ENCODE measurements at regions not wholly inside any gene's neighbourhood (a gene's known extent, or its start where the extent isn't known, plus 50 kb on each side); places are given as distances from the start of the nearest gene placed in this dataset.

DNA sequence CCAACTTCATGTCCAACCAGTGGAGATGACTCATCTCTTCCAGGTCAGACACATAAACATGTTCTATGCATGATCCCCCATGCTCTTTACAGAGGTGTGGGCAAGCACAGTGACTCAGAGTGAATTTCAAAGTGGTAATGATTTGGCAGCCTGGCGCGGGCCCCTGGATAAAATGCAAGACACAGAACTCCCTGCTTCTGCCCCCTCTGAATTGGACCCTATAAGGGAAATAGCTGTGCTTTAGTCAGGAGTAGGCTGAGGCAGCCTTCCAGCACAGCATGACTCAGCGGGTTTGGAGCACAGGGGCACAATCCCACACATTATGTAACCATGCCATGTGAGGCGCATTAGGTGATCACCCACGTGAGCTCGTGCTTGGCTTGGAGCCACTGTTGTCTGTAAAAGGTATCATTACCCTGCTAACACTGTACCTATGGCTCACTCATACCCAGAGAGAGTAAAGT, 127.4 kb downstream of the C6orf118 start:
- Mint-ChIP-seq H3K27ac (no peak overlapping the region), H3K9me3 (peaks cover 7% of the 10 kb centered on the region), H3K36me3 (ENCODE audit: low read depth) (no peaks in the 10 kb centered on the region), H3K27me3 (no peaks in the 10 kb centered on the region), H3K4me1 (ENCODE audit: low read depth) (no peaks in the 10 kb centered on the region), H3K4me3 (no peak overlapping the region)
- ATAC-seq (ENCODE audit: poor library complexity) (no peak), DNase-seq (no peak)
- Histone ChIP-seq H3K36me3 (ENCODE audit: insufficient read depth, low read length) (no peaks in the 10 kb centered on the region), H3K27ac (ENCODE audit: low read depth in 1 of 2, low read length in 2 of 2) (no peak overlapping the region), H3K4me3 (ENCODE audit: low read length) (no peak overlapping the region), H3K4me1 (ENCODE audit: insufficient read depth, low read length) (no peaks in the 10 kb centered on the region), H3K9me3 (ENCODE audit: control insufficient read depth in 1 of 2, insufficient read depth in 1 of 2, low read length in 2 of 2) (peaks cover 3 to 11% of the 10 kb centered on the region in 2 experiments), H3K27me3 (ENCODE audit: control insufficient read depth in 1 of 2, insufficient read depth in 2 of 2, low read length in 2 of 2) (no peaks in the 10 kb centered on the region)
- intact Hi-C loops (cut with DNase I, micrococcal nuclease): no loop called here
- CTCF ChIA-PET: no interaction called here
- POLR2A ChIA-PET: no interaction called here
- no peak for TF ChIP-seq CTCF (IDR thresholded peaks at IDR 0.05)

GRCh38 chr6:165178056-165178455, 131.3 kb downstream of the C6orf118 start:
- H3K27me3 ChIP-seq (ENCODE audit: control insufficient read depth in 1 of 2, insufficient read depth in 2 of 2, low read length in 2 of 2): no peaks in the 10 kb centered on the region
- H3K36me3 ChIP-seq (ENCODE audit: insufficient read depth, low read length): no peaks in the 10 kb centered on the region
- CTCF ChIA-PET: no interaction called here
- no peak overlapping the region for H3K27ac ChIP-seq (ENCODE audit: low read depth in 1 of 2, low read length in 2 of 2)
- Mint-ChIP-seq H3K36me3 (ENCODE audit: low read depth) (no peaks in the 10 kb centered on the region), H3K4me1 (ENCODE audit: low read depth) (no peaks in the 10 kb centered on the region), H3K4me3 (no peak overlapping the region), H3K9me3 (peaks cover 4% of the 10 kb centered on the region), H3K27me3 (no peaks in the 10 kb centered on the region), H3K27ac (no peak overlapping the region)
- H3K4me3 ChIP-seq (ENCODE audit: low read length): no peak overlapping the region
- no peaks in the 10 kb centered on the region for H3K4me1 ChIP-seq (ENCODE audit: insufficient read depth, low read length)
- POLR2A ChIA-PET: no interaction called here
- intact Hi-C loops (cut with DNase I, micrococcal nuclease): no loop called here
- no peak for TF ChIP-seq CTCF (IDR thresholded peaks at IDR 0.05)
- peaks cover 0 to 4% of the 10 kb centered on the region in 2 experiments for H3K9me3 ChIP-seq (ENCODE audit: control insufficient read depth in 1 of 2, insufficient read depth in 1 of 2, low read length in 2 of 2)
- no peak for ATAC-seq (ENCODE audit: poor library complexity)
- DNase-seq: no peak

DNA sequence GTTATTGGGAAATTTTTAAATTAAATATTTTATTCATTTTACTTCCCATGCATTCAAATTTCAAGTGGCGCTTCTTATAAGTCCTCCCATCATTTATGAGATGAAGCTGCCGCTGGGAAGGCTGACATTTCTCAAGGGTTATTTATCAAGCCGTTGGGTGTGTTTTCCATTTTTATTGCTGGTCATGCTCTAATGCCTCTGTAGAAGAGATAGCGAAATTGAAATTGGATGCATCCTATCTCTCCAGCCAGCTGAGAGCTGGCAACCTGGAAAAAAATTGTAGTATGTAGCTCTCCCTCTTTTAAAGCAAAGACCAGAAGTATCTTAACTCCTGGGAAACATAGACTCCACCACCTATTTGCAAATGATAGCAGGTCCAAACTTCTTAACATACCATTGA, 135.9 kb downstream of the C6orf118 start:
- POLR2A ChIA-PET: no interaction called here

More for the DNA sequence above, 135.9 kb downstream of the C6orf118 start:
- Histone ChIP-seq H3K36me3 (ENCODE audit: insufficient read depth, low read length) (no peaks in the 10 kb centered on the region), H3K27me3 (ENCODE audit: control insufficient read depth in 1 of 2, insufficient read depth in 2 of 2, low read length in 2 of 2) (no peaks in the 10 kb centered on the region), H3K4me1 (ENCODE audit: insufficient read depth, low read length) (no peaks in the 10 kb centered on the region), H3K9me3 (ENCODE audit: control insufficient read depth in 1 of 2, insufficient read depth in 1 of 2, low read length in 2 of 2) (no peaks in the 10 kb centered on the region), H3K4me3 (ENCODE audit: low read length) (no peak overlapping the region), H3K27ac (ENCODE audit: low read depth in 1 of 2, low read length in 2 of 2) (no peak overlapping the region)
- Mint-ChIP-seq H3K27ac (no peak overlapping the region), H3K4me3 (no peak overlapping the region), H3K9me3 (peaks cover 10% of the 10 kb centered on the region), H3K36me3 (ENCODE audit: low read depth) (no peaks in the 10 kb centered on the region), H3K4me1 (ENCODE audit: low read depth) (no peaks in the 10 kb centered on the region), H3K27me3 (no peaks in the 10 kb centered on the region)
- no peak for TF ChIP-seq CTCF (IDR thresholded peaks at IDR 0.05)
- intact Hi-C loops (cut with DNase I, micrococcal nuclease): no loop called here
- CTCF ChIA-PET: no interaction called here
- ATAC-seq (ENCODE audit: poor library complexity): no peak
- DNase-seq: no peak

Data from CD4-positive, alpha-beta T cell (primary cell).